HCT116 (cell line): ENCODE measurements at regions not wholly inside any gene's neighbourhood (a gene's known extent, or its start where the extent isn't known, plus 50 kb on each side); places are given as distances from the start of the nearest gene placed in this dataset.

ENCODE experiments used
- ATAC-seq: fragments of 200-7000 bp; cut with Tn5 transposase; 2 replicates; pipeline ENCODE4 v1.9.1; 2020; ENCODE audit warnings: mild to moderate bottlenecking, moderate library complexity
- BruUV-seq: library from RNA; stranded (reverse); fragments of 400-500 nt; replicated peaks from 2 replicates; lab custom pipeline; 2021; lab: Mats Ljungman, UMichigan
- CTCF ChIA-PET: fragments of 300-600 bp; sonication (Branson Sonifier 250); formaldehyde crosslinking; loops from one replicate; lab custom pipeline; 2021; ENCODE audit warnings: antibody characterized with exemption; lab: Charles Lee
- POLR2A ChIA-PET: fragments of 300-600, 350-600 bp; sonication (Branson Sonifier 250); formaldehyde crosslinking; loops from one replicate; lab custom pipeline; 2021; ENCODE audit warnings: antibody characterized with exemption; lab: Charles Lee
- RAD21 ChIA-PET, 2 experiments: fragments of 300-600 bp; sonication (Branson Sonifier 250); formaldehyde crosslinking; loops; one replicate each; lab custom pipeline; 2023; ENCODE audit warnings: low total read pairs in 2 of 2; ENCODE audit not compliant: uncharacterized antibody in 2 of 2, unreplicated experiment in 2 of 2, low non-redundant PET in 1 of 2; lab: Charles Lee
- DNase-seq: peaks from one replicate; pipeline ENCODE4 v3.0.0-alpha.2; 2010; ENCODE audit warnings: low read depth, low spot score
- H2AFZ ChIP-seq: fragments of 200-600 bp; shearing (Covaris generic), sonication (generic); 2 replicates; pipeline ENCODE4 v1.6.1; 2017; ENCODE audit warnings: low read depth, mixed run types, mixed read lengths, antibody characterized with exemption, low read length; ENCODE audit not compliant: poor library complexity, severe bottlenecking
- H3K27ac ChIP-seq: 2 replicates; pipeline ENCODE4 v1.5.1; 2012; ENCODE audit warnings: low read depth, low read length
- H3K27me3 ChIP-seq: fragments of 200-600 bp; sonication (generic); 2 replicates; pipeline ENCODE4 v1.6.1; 2016; ENCODE audit warnings: mixed run types, low read length, mixed read lengths; ENCODE audit not compliant: insufficient read depth
- H3K36me3 ChIP-seq, 2 experiments: fragments of 200-500 bp in 1 of 2; fragments of 200-600 bp in 1 of 2; sonication (Bioruptor generic) in 1 of 2; sonication (generic) in 1 of 2; 2 replicates each; pipeline versions ENCODE4 v1.5.1 to v1.6.1; 2014 to 2016; ENCODE audit warnings: low read length in 2 of 2, inconsistent platforms in 1 of 2, mixed read lengths in 1 of 2, mixed run types in 1 of 2; ENCODE audit not compliant: insufficient read depth in 2 of 2, control insufficient read depth in 1 of 2
- H3K4me1 ChIP-seq, 2 experiments: fragments of 200-600 bp in 1 of 2; sonication (generic) in 1 of 2; 2 replicates each; pipeline versions ENCODE4 v1.5.1 to v1.6.1; 2012 to 2017; ENCODE audit warnings: low read length in 2 of 2, inconsistent platforms in 1 of 2, mild to moderate bottlenecking in 1 of 2, mixed read lengths in 1 of 2, mixed run types in 1 of 2, moderate library complexity in 1 of 2; ENCODE audit not compliant: insufficient read depth in 2 of 2, control insufficient read depth in 1 of 2
- H3K4me2 ChIP-seq: fragments of 200-600 bp; sonication (generic); 2 replicates; pipeline ENCODE4 v1.6.1; 2017; ENCODE audit warnings: mixed run types, low read length, mixed read lengths
- H3K4me3 ChIP-seq, 2 experiments: fragments of 200-600 bp in 1 of 2; sonication (generic) in 1 of 2; replicated peaks in 1 of 2; 2 replicates each; pipeline ENCODE4 v1.5.1; 2011 to 2016; ENCODE audit warnings: low read length in 2 of 2, control low read depth in 1 of 2, low read depth in 1 of 2, mild to moderate bottlenecking in 1 of 2, mixed read lengths in 1 of 2, mixed run types in 1 of 2
- H3K79me2 ChIP-seq: fragments of 200-600 bp; sonication (generic); 2 replicates; pipeline ENCODE4 v1.6.1; 2017; ENCODE audit warnings: mild to moderate bottlenecking, mixed run types, low read length, moderate library complexity, mixed read lengths; ENCODE audit not compliant: insufficient read depth
- H3K9ac ChIP-seq: fragments of 200-600 bp; sonication (generic); 2 replicates; pipeline ENCODE4 v1.6.1; 2016; ENCODE audit warnings: low read length, mixed read lengths
- H3K9me2 ChIP-seq: fragments of 200-600 bp; sonication (generic), shearing (Covaris generic); 2 replicates; pipeline ENCODE4 v1.6.1; 2017; ENCODE audit warnings: mixed run types, mild to moderate bottlenecking, moderate library complexity; ENCODE audit not compliant: insufficient read depth
- H3K9me3 ChIP-seq, 2 experiments: fragments of 200-500 bp in 1 of 2; fragments of 200-600 bp in 1 of 2; sonication (Bioruptor generic) in 1 of 2; sonication (generic) in 1 of 2; 2 replicates each; pipeline ENCODE4 v1.6.1; 2014 to 2017; ENCODE audit warnings: low read length in 2 of 2, mixed read lengths in 2 of 2, inconsistent platforms in 1 of 2, low read depth in 1 of 2, mild to moderate bottlenecking in 1 of 2, mixed run types in 1 of 2, moderate library complexity in 1 of 2; ENCODE audit not compliant: control insufficient read depth in 1 of 2, insufficient read depth in 1 of 2
- H4K20me1 ChIP-seq: fragments of 200-600 bp; sonication (generic), shearing (Covaris generic); 2 replicates; pipeline ENCODE4 v1.6.1; 2017; ENCODE audit warnings: mixed run types, mild to moderate bottlenecking, moderate library complexity; ENCODE audit not compliant: insufficient read depth
- CEBPB ChIP-seq: IDR thresholded peaks from 2 replicates; pipeline ENCODE4 v1.6.1; 2012; ENCODE audit warnings: low read depth
- CTCF ChIP-seq, 3 experiments: fragments of 200-600 bp in 1 of 3; sonication (generic) in 1 of 3; IDR thresholded peaks in 2 of 3; conservative IDR thresholded peaks in 1 of 3; 2 replicates each; pipeline ENCODE4 v1.5.1; 2012 to 2017; ENCODE audit warnings: low read depth in 2 of 3, low read length in 2 of 3, antibody characterized with exemption in 1 of 3, borderline replicate concordance in 1 of 3, control low read depth in 1 of 3, mild to moderate bottlenecking in 1 of 3, mixed read lengths in 1 of 3, mixed run types in 1 of 3, moderate library complexity in 1 of 3; ENCODE audit not compliant: insufficient read depth in 1 of 3
- ELF1 ChIP-seq: IDR thresholded peaks from 2 replicates; pipeline ENCODE4 v1.6.1; 2012; ENCODE audit warnings: low read depth, borderline replicate concordance
- EZH2 ChIP-seq: fragments of 200-600 bp; sonication (generic); IDR thresholded peaks from 2 replicates; pipeline ENCODE4 v1.6.1; 2017; ENCODE audit warnings: antibody characterized with exemption, mixed run types
- EZH2phosphoT487 ChIP-seq: fragments of 200-600 bp; IDR thresholded peaks from 2 replicates; pipeline ENCODE4 v1.6.1; 2018; ENCODE audit warnings: antibody characterized with exemption, borderline replicate concordance
- FOSL1 ChIP-seq: IDR thresholded peaks from 2 replicates; pipeline ENCODE4 v1.6.1; 2012; ENCODE audit warnings: low read depth
- MAX ChIP-seq: IDR thresholded peaks from 2 replicates; pipeline ENCODE4 v1.6.1; 2012
- RAD21 ChIP-seq: IDR thresholded peaks from 2 replicates; pipeline ENCODE4 v1.6.1; 2012; ENCODE audit warnings: low read depth, mild to moderate bottlenecking
- SIN3A ChIP-seq: IDR thresholded peaks from 2 replicates; pipeline ENCODE4 v1.6.1; 2012; ENCODE audit warnings: low read depth
- SP1 ChIP-seq: IDR thresholded peaks from 2 replicates; pipeline ENCODE4 v1.6.1; 2012; ENCODE audit warnings: low read depth
- TCF7L2 ChIP-seq: IDR thresholded peaks from 2 replicates; pipeline ENCODE4 v1.7.0; 2011; ENCODE audit warnings: borderline replicate concordance, inconsistent platforms; ENCODE audit not compliant: insufficient read depth, insufficient read length; ENCODE audit errors: extremely low read depth
- ZBTB33 ChIP-seq: IDR thresholded peaks from 2 replicates; pipeline ENCODE4 v1.6.1; 2011; ENCODE audit warnings: mild to moderate bottlenecking, low read length, moderate library complexity; ENCODE audit not compliant: insufficient replicate concordance; ENCODE audit errors: extremely low read depth
- ZFX ChIP-seq: fragments of 450-650 bp; IDR thresholded peaks from 2 replicates; pipeline ENCODE4 v1.6.1; 2017
- ZNF274 ChIP-seq: fragments of 200-500 bp; sonication (Bioruptor generic); IDR thresholded peaks from 2 replicates; pipeline ENCODE4 v1.6.1; 2014; ENCODE audit warnings: mild to moderate bottlenecking, low read depth, low read length, inconsistent platforms
- intact Hi-C: fragments of 100-400 bp; cut with micrococcal nuclease; formaldehyde crosslinking; loops from 2 replicates; pipeline ENCODE4 v1.10.0; 2022
- TF ChIP-seq, protein P1 (sequence below): IDR thresholded peaks from 2 replicates; pipeline ENCODE4 v1.6.1; 2012; ENCODE audit warnings: low read depth

- Histone ChIP-seq H3K27ac (no peak overlapping the region), H3K79me2 (no peaks in the 10 kb centered on the region), H3K4me1 (no peaks in the 10 kb centered on the region), H3K4me2 (no peak overlapping the region), H2AFZ (no peak overlapping the region), H3K9me2 (no peaks in the 10 kb centered on the region), H3K36me3 (no peaks in the 10 kb centered on the region), H3K9me3 (peaks cover 0 to 5% of the 10 kb centered on the region in 2 experiments; a peak in 1 of 4 replicates), H3K4me3 (no peak overlapping the region), H4K20me1 (no peaks in the 10 kb centered on the region), H3K9ac (no peak overlapping the region), H3K27me3 (no peaks in the 10 kb centered on the region)
- ChIA-PET RAD21 (no interaction called here), POLR2A (no interaction called here), CTCF (no interaction called here)
- ATAC-seq = no peak
- no TSS peak for BruUV-seq
- DNase-seq = no peak
- intact Hi-C loops = no loop called here
- TF ChIP-seq CTCF (IDR thresholded peaks at IDR 0.05 in 2 of 3, conservative IDR thresholded peaks at IDR 0.05 in 1 of 3; ENCODE audit: borderline replicate concordance in 1 of 3, insufficient read depth in 1 of 3, low read depth in 2 of 3, low read length in 2 of 3) (no peak), ZNF274 (no peak), SIN3A (no peak), ZFX (no peak), ZBTB33 (no peak), TCF7L2 (no peak), RAD21 (no peak), MAX (no peak), SP1 (no peak), EZH2 (no peak), ELF1 (no peak), EZH2phosphoT487 (no peak), FOSL1 (no peak), CEBPB (no peak)
- TF ChIP-seq, protein P1, sequence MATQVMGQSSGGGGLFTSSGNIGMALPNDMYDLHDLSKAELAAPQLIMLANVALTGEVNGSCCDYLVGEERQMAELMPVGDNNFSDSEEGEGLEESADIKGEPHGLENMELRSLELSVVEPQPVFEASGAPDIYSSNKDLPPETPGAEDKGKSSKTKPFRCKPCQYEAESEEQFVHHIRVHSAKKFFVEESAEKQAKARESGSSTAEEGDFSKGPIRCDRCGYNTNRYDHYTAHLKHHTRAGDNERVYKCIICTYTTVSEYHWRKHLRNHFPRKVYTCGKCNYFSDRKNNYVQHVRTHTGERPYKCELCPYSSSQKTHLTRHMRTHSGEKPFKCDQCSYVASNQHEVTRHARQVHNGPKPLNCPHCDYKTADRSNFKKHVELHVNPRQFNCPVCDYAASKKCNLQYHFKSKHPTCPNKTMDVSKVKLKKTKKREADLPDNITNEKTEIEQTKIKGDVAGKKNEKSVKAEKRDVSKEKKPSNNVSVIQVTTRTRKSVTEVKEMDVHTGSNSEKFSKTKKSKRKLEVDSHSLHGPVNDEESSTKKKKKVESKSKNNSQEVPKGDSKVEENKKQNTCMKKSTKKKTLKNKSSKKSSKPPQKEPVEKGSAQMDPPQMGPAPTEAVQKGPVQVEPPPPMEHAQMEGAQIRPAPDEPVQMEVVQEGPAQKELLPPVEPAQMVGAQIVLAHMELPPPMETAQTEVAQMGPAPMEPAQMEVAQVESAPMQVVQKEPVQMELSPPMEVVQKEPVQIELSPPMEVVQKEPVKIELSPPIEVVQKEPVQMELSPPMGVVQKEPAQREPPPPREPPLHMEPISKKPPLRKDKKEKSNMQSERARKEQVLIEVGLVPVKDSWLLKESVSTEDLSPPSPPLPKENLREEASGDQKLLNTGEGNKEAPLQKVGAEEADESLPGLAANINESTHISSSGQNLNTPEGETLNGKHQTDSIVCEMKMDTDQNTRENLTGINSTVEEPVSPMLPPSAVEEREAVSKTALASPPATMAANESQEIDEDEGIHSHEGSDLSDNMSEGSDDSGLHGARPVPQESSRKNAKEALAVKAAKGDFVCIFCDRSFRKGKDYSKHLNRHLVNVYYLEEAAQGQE = no peak
Observed at GRCh38 chr2:71772510-71773172, 319.3 kb downstream of the DYSF start.
